ENCODE measurements at regions not wholly inside any gene's neighbourhood (a gene's known extent, or its start where the extent isn't known, plus 50 kb on each side); places are given as distances from the start of the nearest gene placed in this dataset.

DNA sequence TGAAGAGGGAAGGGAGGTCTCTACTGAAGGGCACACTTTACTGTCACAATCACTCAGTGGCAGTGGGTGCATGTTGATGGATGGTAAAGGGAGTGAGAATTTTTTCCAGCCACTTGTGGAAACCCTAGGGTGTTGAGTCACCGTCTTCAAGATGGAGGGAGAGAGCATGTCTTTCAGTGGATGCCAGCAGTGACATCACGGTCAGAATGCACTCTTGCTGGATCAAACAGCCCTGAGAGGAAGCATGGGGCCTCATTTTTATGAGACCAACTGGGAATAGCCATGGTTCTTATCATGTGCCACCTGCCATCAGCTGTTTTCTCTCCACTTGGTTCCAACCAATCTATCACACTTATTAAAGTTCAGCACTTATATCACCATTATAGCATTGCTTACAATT is 182.5 kb downstream of the KCNRG start:
- Histone ChIP-seq H3K27me3 (ENCODE audit: insufficient read depth, low read length, poor library complexity) (no peaks in the 10 kb centered on the region), H2AFZ (ENCODE audit: low read depth, low read length) (no peak overlapping the region), H3K4me1 (ENCODE audit: insufficient read depth, low read length) (no peaks in the 10 kb centered on the region), H4K20me1 (ENCODE audit: insufficient read depth, low read length) (no peaks in the 10 kb centered on the region), H3K4me2 (ENCODE audit: insufficient read depth, low read length) (no peak overlapping the region), H3K27ac (ENCODE audit: low read length) (no peak overlapping the region), H3K9me3 (ENCODE audit: insufficient read depth, low read length, severe bottlenecking) (no peaks in the 10 kb centered on the region), H3K36me3 (ENCODE audit: insufficient read depth, low read length) (no peaks in the 10 kb centered on the region), H3K9ac (ENCODE audit: low read depth, low read length) (no peak overlapping the region), H3K4me3 (ENCODE audit: low read depth in 1 of 2, low read length in 2 of 2) (no peak overlapping the region), H3K79me2 (ENCODE audit: insufficient read depth, low read length) (no peaks in the 10 kb centered on the region)
- DNase-seq (no peak), ATAC-seq (ENCODE audit: insufficient read depth, low read depth) (no peak)
- TF ChIP-seq, protein P1, sequence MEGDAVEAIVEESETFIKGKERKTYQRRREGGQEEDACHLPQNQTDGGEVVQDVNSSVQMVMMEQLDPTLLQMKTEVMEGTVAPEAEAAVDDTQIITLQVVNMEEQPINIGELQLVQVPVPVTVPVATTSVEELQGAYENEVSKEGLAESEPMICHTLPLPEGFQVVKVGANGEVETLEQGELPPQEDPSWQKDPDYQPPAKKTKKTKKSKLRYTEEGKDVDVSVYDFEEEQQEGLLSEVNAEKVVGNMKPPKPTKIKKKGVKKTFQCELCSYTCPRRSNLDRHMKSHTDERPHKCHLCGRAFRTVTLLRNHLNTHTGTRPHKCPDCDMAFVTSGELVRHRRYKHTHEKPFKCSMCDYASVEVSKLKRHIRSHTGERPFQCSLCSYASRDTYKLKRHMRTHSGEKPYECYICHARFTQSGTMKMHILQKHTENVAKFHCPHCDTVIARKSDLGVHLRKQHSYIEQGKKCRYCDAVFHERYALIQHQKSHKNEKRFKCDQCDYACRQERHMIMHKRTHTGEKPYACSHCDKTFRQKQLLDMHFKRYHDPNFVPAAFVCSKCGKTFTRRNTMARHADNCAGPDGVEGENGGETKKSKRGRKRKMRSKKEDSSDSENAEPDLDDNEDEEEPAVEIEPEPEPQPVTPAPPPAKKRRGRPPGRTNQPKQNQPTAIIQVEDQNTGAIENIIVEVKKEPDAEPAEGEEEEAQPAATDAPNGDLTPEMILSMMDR (IDR thresholded peaks at IDR 0.05; ENCODE audit: borderline replicate concordance, extremely low read depth, low read length, poor library complexity, severe bottlenecking), result no peak
- TF ChIP-seq EZH2 (IDR thresholded peaks at IDR 0.05; ENCODE audit: borderline replicate concordance, low read depth, low read length, severe bottlenecking), result no peak

GRCh38 chr13:50198508-50198907 is 183.3 kb downstream of the KCNRG start:
- Histone ChIP-seq H3K79me2 (ENCODE audit: insufficient read depth, low read length) (no peaks in the 10 kb centered on the region), H3K9me3 (ENCODE audit: insufficient read depth, low read length, severe bottlenecking) (no peaks in the 10 kb centered on the region), H3K36me3 (ENCODE audit: insufficient read depth, low read length) (no peaks in the 10 kb centered on the region), H3K27ac (ENCODE audit: low read length) (no peak overlapping the region), H4K20me1 (ENCODE audit: insufficient read depth, low read length) (no peaks in the 10 kb centered on the region), H3K27me3 (ENCODE audit: insufficient read depth, low read length, poor library complexity) (no peaks in the 10 kb centered on the region), H2AFZ (ENCODE audit: low read depth, low read length) (no peak overlapping the region), H3K9ac (ENCODE audit: low read depth, low read length) (no peak overlapping the region), H3K4me1 (ENCODE audit: insufficient read depth, low read length) (no peaks in the 10 kb centered on the region), H3K4me3 (ENCODE audit: low read depth in 1 of 2, low read length in 2 of 2) (no peak overlapping the region), H3K4me2 (ENCODE audit: insufficient read depth, low read length) (no peak overlapping the region)
- no peak for DNase-seq
- ATAC-seq (ENCODE audit: insufficient read depth, low read depth), result no peak
- TF ChIP-seq, protein P1 (IDR thresholded peaks at IDR 0.05; ENCODE audit: borderline replicate concordance, extremely low read depth, low read length, poor library complexity, severe bottlenecking), result no peak
- TF ChIP-seq EZH2 (IDR thresholded peaks at IDR 0.05; ENCODE audit: borderline replicate concordance, low read depth, low read length, severe bottlenecking), result no peak

- no peaks in the 10 kb centered on the region for H3K79me2 ChIP-seq (ENCODE audit: insufficient read depth, low read length)
- no peaks in the 10 kb centered on the region for H3K27me3 ChIP-seq (ENCODE audit: insufficient read depth, low read length, poor library complexity)
- ATAC-seq (ENCODE audit: insufficient read depth, low read depth) (no peak), DNase-seq (no peak)
- H3K27ac ChIP-seq (ENCODE audit: low read length), result no peak overlapping the region
- H3K9me3 ChIP-seq (ENCODE audit: insufficient read depth, low read length, severe bottlenecking), result no peaks in the 10 kb centered on the region
- H3K4me3 ChIP-seq (ENCODE audit: low read depth in 1 of 2, low read length in 2 of 2), result no peak overlapping the region
- H4K20me1 ChIP-seq (ENCODE audit: insufficient read depth, low read length), result no peaks in the 10 kb centered on the region
- TF ChIP-seq EZH2 (IDR thresholded peaks at IDR 0.05; ENCODE audit: borderline replicate concordance, low read depth, low read length, severe bottlenecking), result no peak
- TF ChIP-seq, protein P1 (IDR thresholded peaks at IDR 0.05; ENCODE audit: borderline replicate concordance, extremely low read depth, low read length, poor library complexity, severe bottlenecking), result no peak
- no peak overlapping the region for H2AFZ ChIP-seq (ENCODE audit: low read depth, low read length)
- H3K4me1 ChIP-seq (ENCODE audit: insufficient read depth, low read length), result no peaks in the 10 kb centered on the region
- no peaks in the 10 kb centered on the region for H3K36me3 ChIP-seq (ENCODE audit: insufficient read depth, low read length)
- no peak overlapping the region for H3K9ac ChIP-seq (ENCODE audit: low read depth, low read length)
- no peak overlapping the region for H3K4me2 ChIP-seq (ENCODE audit: insufficient read depth, low read length)
Observed at GRCh38 chr13:50200569-50200968, 185.3 kb downstream of the KCNRG start.

GRCh38 chr13:50200988-50201387 is 185.7 kb downstream of the KCNRG start:
- Histone ChIP-seq H3K4me1 (ENCODE audit: insufficient read depth, low read length) (no peaks in the 10 kb centered on the region), H3K36me3 (ENCODE audit: insufficient read depth, low read length) (no peaks in the 10 kb centered on the region), H3K27me3 (ENCODE audit: insufficient read depth, low read length, poor library complexity) (no peaks in the 10 kb centered on the region), H3K79me2 (ENCODE audit: insufficient read depth, low read length) (no peaks in the 10 kb centered on the region), H2AFZ (ENCODE audit: low read depth, low read length) (no peak overlapping the region), H3K27ac (ENCODE audit: low read length) (no peak overlapping the region), H3K9ac (ENCODE audit: low read depth, low read length) (no peak overlapping the region), H3K4me3 (ENCODE audit: low read depth in 1 of 2, low read length in 2 of 2) (no peak overlapping the region), H3K9me3 (ENCODE audit: insufficient read depth, low read length, severe bottlenecking) (no peaks in the 10 kb centered on the region), H3K4me2 (ENCODE audit: insufficient read depth, low read length) (no peak overlapping the region), H4K20me1 (ENCODE audit: insufficient read depth, low read length) (no peaks in the 10 kb centered on the region)
- TF ChIP-seq, protein P1 (IDR thresholded peaks at IDR 0.05; ENCODE audit: borderline replicate concordance, extremely low read depth, low read length, poor library complexity, severe bottlenecking), result no peak
- no peak for TF ChIP-seq EZH2 (IDR thresholded peaks at IDR 0.05; ENCODE audit: borderline replicate concordance, low read depth, low read length, severe bottlenecking)
- no peak for ATAC-seq (ENCODE audit: insufficient read depth, low read depth)
- DNase-seq, result no peak
